ENCODE measurements at regions not wholly inside any gene's neighbourhood (a gene's known extent, or its start where the extent isn't known, plus 50 kb on each side); places are given as distances from the start of the nearest gene placed in this dataset.
"Not testable (repeated sequence)": the region's sequence is repeated elsewhere in the genome, so short reads cannot be mapped to it uniquely, and the experiment has no call there.

- no peak for DNase-seq
These were observed 57.8 kb upstream of the ANKRD30A start for GRCh38 chr10:37067576-37067975.

- not testable (repeated sequence) for DNase-seq
These were observed 63.1 kb upstream of the ANKRD30A start for GRCh38 chr10:37062296-37062695.

- DNase-seq = no peak
These were observed 68.1 kb upstream of the ANKRD30A start for GRCh38 chr10:37057261-37057660.

- no peak for DNase-seq
These were observed 71.9 kb upstream of the ANKRD30A start for GRCh38 chr10:37053476-37053875.

GRCh38 chr10:37049982-37050381 lies 75.4 kb upstream of the ANKRD30A start:
- not testable (repeated sequence) for DNase-seq

- DNase-seq = not testable (repeated sequence)
These were observed 81.1 kb upstream of the ANKRD30A start for GRCh38 chr10:37044319-37044718.

- no peak for DNase-seq
These were observed 89.5 kb upstream of the ANKRD30A start for GRCh38 chr10:37035853-37036252.

GRCh38 chr10:37015498-37015897 lies 109.9 kb upstream of the ANKRD30A start:
- no peak for DNase-seq

GRCh38 chr10:37010741-37011140 lies 114.7 kb upstream of the ANKRD30A start:
- peak; percentile 5 for DNase-seq

GRCh38 chr10:37008276-37008675 lies 117.1 kb upstream of the ANKRD30A start:
- not testable (repeated sequence) for DNase-seq

GRCh38 chr10:37003126-37003525 lies 122.3 kb upstream of the ANKRD30A start:
- DNase-seq = no peak

- not testable (repeated sequence) for DNase-seq
These were observed 129.6 kb upstream of the ANKRD30A start for GRCh38 chr10:36995806-36996205.

- DNase-seq = no peak
These were observed 130.5 kb upstream of the ANKRD30A start for GRCh38 chr10:36994886-36995285.

- no peak for DNase-seq
These were observed 136.2 kb upstream of the ANKRD30A start for GRCh38 chr10:36989233-36989632.

- DNase-seq = no peak
These were observed 178.8 kb upstream of the ANKRD30A start for GRCh38 chr10:36946598-36946997.

- no peak for DNase-seq
These were observed 181.9 kb upstream of the ANKRD30A start for GRCh38 chr10:36943544-36943943.

- no peak for DNase-seq
These were observed 182.8 kb upstream of the ANKRD30A start for GRCh38 chr10:36942616-36943015.

GRCh38 chr10:36903040-36903439 lies 222.4 kb upstream of the ANKRD30A start:
- no peak for DNase-seq

GRCh38 chr10:36899652-36900051 lies 225.7 kb upstream of the ANKRD30A start:
- DNase-seq = no peak

- peak; percentile 63 for DNase-seq
These were observed 236.3 kb upstream of the ANKRD30A start for GRCh38 chr10:36888925-36889573.

- no peak for DNase-seq
These were observed 239.0 kb upstream of the ANKRD30A start for GRCh38 chr10:36886303-36886891.

- DNase-seq = no peak
These were observed 239.7 kb upstream of the ANKRD30A start for GRCh38 chr10:36885746-36886145.

- no peak for DNase-seq
These were observed 242.6 kb upstream of the ANKRD30A start for GRCh38 chr10:36882781-36883180.

- DNase-seq = peak; percentile 24
These were observed 244.5 kb upstream of the ANKRD30A start for GRCh38 chr10:36880898-36881297.

All from RPMI8226 (cell line).